Kidney epithelial cell (primary cell): ENCODE measurements at regions not wholly inside any gene's neighbourhood (a gene's known extent, or its start where the extent isn't known, plus 50 kb on each side); places are given as distances from the start of the nearest gene placed in this dataset.

Source experiments
- DNase-seq: peaks from one replicate; pipeline ENCODE4 v3.0.0-alpha.2; 2010; ENCODE audit warnings: low read depth
- H3K27me3 ChIP-seq: 2 replicates; pipeline ENCODE4 v1.6.0; 2011; ENCODE audit warnings: low read length; ENCODE audit not compliant: control insufficient read depth, insufficient read depth
- H3K36me3 ChIP-seq: 2 replicates; pipeline ENCODE4 v1.5.1; 2011; ENCODE audit warnings: low read length; ENCODE audit not compliant: control insufficient read depth, insufficient read depth
- H3K4me3 ChIP-seq: 2 replicates; pipeline ENCODE4 v1.5.1; 2011; ENCODE audit warnings: low read depth, mild to moderate bottlenecking, control low read depth, low read length
- TF ChIP-seq, protein P1 (sequence below): IDR thresholded peaks from 2 replicates; pipeline ENCODE4 v1.5.1; 2011; ENCODE audit warnings: mild to moderate bottlenecking, moderate library complexity, low read length, control low read depth, inconsistent platforms; ENCODE audit not compliant: insufficient read depth, poor library complexity, severe bottlenecking

DNA sequence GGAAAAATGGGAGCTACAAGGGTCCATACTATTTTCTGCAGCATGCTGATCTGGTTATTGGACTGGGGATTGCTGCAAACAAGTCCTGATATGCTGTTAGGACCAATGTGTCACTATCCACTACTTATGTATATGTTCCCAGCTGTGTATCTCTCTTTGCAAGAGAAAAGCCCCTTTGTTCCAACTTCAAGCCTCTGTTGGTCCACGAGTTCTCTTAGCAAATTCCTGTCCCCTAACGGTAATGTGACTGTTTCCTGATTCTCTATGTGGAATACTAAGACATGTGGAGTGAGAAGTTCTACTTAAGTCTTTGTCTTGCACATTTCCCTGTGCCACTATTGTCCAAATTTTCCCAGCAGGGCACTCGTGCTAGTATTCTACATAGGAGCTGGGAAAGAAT, 557.7 kb downstream of the FSCB start:
- H3K4me3 ChIP-seq, result no peak overlapping the region
- no peaks in the 10 kb centered on the region for H3K27me3 ChIP-seq
- no peaks in the 10 kb centered on the region for H3K36me3 ChIP-seq
- no peak for DNase-seq
- TF ChIP-seq, protein P1, sequence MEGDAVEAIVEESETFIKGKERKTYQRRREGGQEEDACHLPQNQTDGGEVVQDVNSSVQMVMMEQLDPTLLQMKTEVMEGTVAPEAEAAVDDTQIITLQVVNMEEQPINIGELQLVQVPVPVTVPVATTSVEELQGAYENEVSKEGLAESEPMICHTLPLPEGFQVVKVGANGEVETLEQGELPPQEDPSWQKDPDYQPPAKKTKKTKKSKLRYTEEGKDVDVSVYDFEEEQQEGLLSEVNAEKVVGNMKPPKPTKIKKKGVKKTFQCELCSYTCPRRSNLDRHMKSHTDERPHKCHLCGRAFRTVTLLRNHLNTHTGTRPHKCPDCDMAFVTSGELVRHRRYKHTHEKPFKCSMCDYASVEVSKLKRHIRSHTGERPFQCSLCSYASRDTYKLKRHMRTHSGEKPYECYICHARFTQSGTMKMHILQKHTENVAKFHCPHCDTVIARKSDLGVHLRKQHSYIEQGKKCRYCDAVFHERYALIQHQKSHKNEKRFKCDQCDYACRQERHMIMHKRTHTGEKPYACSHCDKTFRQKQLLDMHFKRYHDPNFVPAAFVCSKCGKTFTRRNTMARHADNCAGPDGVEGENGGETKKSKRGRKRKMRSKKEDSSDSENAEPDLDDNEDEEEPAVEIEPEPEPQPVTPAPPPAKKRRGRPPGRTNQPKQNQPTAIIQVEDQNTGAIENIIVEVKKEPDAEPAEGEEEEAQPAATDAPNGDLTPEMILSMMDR, result no peak

DNA sequence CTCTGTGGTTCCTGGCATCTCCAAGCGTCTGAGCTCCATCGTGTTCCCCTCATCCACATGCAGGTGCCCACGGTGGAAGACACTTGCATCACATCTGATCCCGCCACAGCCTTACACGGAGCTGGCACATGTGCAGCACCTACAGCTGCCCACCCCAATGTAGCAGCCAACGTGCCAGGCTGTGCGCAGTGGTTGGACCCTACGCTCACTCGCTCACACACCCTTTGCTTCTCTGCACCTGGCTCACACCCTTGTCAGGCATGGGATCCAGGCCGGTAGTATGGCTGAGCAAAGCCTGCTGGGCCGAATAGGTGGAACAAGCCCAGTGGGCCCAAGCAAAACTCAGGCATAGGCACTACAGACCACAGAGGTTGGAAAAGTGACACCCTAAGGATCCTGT, 567.2 kb downstream of the FSCB start:
- no peaks in the 10 kb centered on the region for H3K36me3 ChIP-seq
- H3K27me3 ChIP-seq, result no peaks in the 10 kb centered on the region
- DNase-seq, result no peak
- H3K4me3 ChIP-seq, result no peak overlapping the region
- TF ChIP-seq, protein P1, result no peak

DNA sequence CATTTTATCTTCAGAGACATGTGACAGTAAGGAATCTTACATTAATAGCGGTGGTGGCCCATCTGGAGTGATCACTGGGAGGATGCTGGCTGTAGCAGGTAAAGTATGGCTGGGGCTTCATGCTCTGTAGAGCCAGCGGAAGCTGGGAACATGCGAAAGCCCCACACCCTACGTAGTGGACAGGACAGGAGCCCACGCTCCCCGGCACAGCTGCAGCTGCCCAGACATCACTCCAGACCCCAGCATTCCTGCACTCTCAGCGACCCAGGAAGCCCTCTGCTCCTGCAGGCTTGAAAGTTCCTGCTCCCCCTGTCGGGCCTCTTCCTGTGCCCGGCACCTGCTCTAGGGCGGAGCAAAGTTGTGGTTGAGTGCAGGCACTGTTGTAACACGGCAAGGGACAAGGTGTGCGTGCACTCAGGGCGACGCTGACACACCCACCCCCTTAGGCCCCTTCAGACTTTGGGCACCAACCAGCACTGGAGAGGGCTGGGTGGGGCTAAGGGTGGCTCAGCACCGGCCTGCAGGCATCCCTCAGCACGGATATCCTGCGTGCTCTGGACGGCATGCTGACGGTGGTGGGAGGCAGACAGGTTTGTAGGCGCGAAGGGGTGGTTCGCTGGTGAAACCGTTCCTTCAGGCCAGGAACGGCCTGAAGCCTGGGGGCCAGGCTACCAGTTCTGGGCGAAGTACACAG, 568.3 kb downstream of the FSCB start:
- H3K27me3 ChIP-seq, result no peaks in the 10 kb centered on the region
- no peaks in the 10 kb centered on the region for H3K36me3 ChIP-seq
- no peak overlapping the region for H3K4me3 ChIP-seq
- DNase-seq, result no peak
- TF ChIP-seq, protein P1, result no peak

DNA sequence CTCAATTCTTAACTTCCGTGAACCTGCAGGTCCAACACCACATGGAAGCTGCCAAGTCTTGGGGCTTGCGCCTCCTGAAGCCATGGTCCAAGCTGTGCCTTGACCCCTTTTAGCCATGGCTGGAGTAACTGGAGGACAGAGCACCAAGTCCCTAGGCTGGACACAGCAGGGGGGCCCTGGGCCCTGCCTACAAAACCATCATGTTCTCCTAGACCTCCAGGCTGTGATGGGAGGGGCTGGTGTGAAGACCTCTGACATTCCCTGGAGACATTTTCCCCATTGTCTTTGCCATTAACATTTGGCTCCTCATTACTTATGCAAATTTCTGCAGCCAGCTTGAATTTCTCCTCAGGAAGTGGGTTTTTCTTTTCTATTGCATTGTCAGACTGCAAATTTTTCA, 570.1 kb downstream of the FSCB start:
- DNase-seq, result no peak
- no peak overlapping the region for H3K4me3 ChIP-seq
- no peaks in the 10 kb centered on the region for H3K36me3 ChIP-seq
- no peaks in the 10 kb centered on the region for H3K27me3 ChIP-seq
- TF ChIP-seq, protein P1, result no peak

DNA sequence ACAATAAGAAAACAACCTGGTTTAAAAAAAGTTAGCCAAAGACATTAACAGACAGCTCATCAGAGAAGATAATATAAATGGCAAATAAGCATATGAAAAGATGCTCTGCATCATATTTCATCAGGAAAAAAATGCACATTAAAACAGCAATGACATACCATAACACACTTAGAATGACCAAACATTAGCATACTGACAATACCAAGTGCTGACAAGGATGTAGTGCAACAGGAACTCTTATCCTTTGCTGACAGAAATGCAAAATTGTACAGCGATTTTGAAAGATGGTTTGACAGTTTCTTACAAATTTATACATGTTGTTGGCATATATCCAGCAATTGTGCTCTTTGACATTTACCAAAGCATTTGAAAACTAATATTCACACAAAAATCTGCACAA, 573.0 kb downstream of the FSCB start:
- Histone ChIP-seq H3K36me3 (no peaks in the 10 kb centered on the region), H3K27me3 (no peaks in the 10 kb centered on the region), H3K4me3 (no peak overlapping the region)
- DNase-seq, result no peak
- TF ChIP-seq, protein P1, result no peak
